ENCODE measurements at regions not wholly inside any gene's neighbourhood (a gene's known extent, or its start where the extent isn't known, plus 50 kb on each side); places are given as distances from the start of the nearest gene placed in this dataset.

- no peaks in the 10 kb centered on the region for H3K27me3 Mint-ChIP-seq (ENCODE audit: low read depth in 3 of 3)
- intact Hi-C loops (cut with micrococcal nuclease): no loop called here
- TF ChIP-seq CTCF (IDR thresholded peaks at IDR 0.05): no peak
- Histone ChIP-seq H3K9ac (ENCODE audit: insufficient read depth, low read length, poor library complexity, severe bottlenecking) (no peak overlapping the region), H3K79me2 (ENCODE audit: insufficient read depth, low read length) (no peaks in the 10 kb centered on the region), H3K36me3 (replicated peaks in 1 of 2; ENCODE audit: control insufficient read depth in 1 of 2, insufficient read depth in 2 of 2, low read length in 2 of 2) (no peaks in the 10 kb centered on the region), H3K9me3 (replicated peaks in 1 of 2; ENCODE audit: control insufficient read depth in 1 of 2, insufficient read depth in 1 of 2, low read length in 2 of 2) (no peaks in the 10 kb centered on the region), H3K4me3 (replicated peaks in 1 of 3; ENCODE audit: low read depth in 2 of 3, low read length in 3 of 3) (no peak overlapping the region), H2AFZ (ENCODE audit: insufficient read depth, low read depth, low read length, poor library complexity, severe bottlenecking) (no peak overlapping the region), H3K4me1 (ENCODE audit: control insufficient read depth in 1 of 2, insufficient read depth in 2 of 2, low read length in 2 of 2) (no peaks in the 10 kb centered on the region), H4K20me1 (ENCODE audit: insufficient read depth, low read length) (no peaks in the 10 kb centered on the region), H3K27ac (ENCODE audit: low read depth in 1 of 2, low read length in 2 of 2) (no peak overlapping the region), H3K27me3 (ENCODE audit: control insufficient read depth in 2 of 2, insufficient read depth in 2 of 2, low read length in 2 of 2) (no peaks in the 10 kb centered on the region), H3K4me2 (replicated peaks; ENCODE audit: extremely low read depth, low read length, poor library complexity, severe bottlenecking) (no peak overlapping the region)
- no peak overlapping the region for H3K4me3 Mint-ChIP-seq
- H3K9me3 Mint-ChIP-seq: peaks cover 0 to 8% (median 2%) of the 10 kb centered on the region in 7 donors
- H3K4me1 Mint-ChIP-seq: no peaks in the 10 kb centered on the region
- H3K27ac Mint-ChIP-seq: no peak overlapping the region
- no peaks in the 10 kb centered on the region for H3K36me3 Mint-ChIP-seq
- DNase-seq: no peak
Measured at GRCh38 chr2:192888109-192888508, 693.4 kb upstream of the TMEFF2 start.

GRCh38 chr2:192887337-192887736 is 692.6 kb upstream of the TMEFF2 start:
- no peaks in the 10 kb centered on the region for H3K27me3 ChIP-seq (ENCODE audit: control insufficient read depth in 2 of 2, insufficient read depth in 2 of 2, low read length in 2 of 2)
- Mint-ChIP-seq H3K4me1 (no peaks in the 10 kb centered on the region), H3K27me3 (ENCODE audit: low read depth in 3 of 3) (no peaks in the 10 kb centered on the region), H3K36me3 (no peaks in the 10 kb centered on the region), H3K9me3 (peaks cover 0 to 8% (median 0%) of the 10 kb centered on the region in 7 donors), H3K27ac (no peak overlapping the region), H3K4me3 (no peak overlapping the region)
- no peaks in the 10 kb centered on the region for H3K4me1 ChIP-seq (ENCODE audit: control insufficient read depth in 1 of 2, insufficient read depth in 2 of 2, low read length in 2 of 2)
- WGBS (ENCODE audit: insufficient coverage): no CpG with 5 or more reads among the region's 1 CpG
- no peak overlapping the region for H3K4me2 ChIP-seq (replicated peaks; ENCODE audit: extremely low read depth, low read length, poor library complexity, severe bottlenecking)
- no peak for TF ChIP-seq CTCF (IDR thresholded peaks at IDR 0.05)
- H3K79me2 ChIP-seq (ENCODE audit: insufficient read depth, low read length): no peaks in the 10 kb centered on the region
- H3K36me3 ChIP-seq (replicated peaks in 1 of 2; ENCODE audit: control insufficient read depth in 1 of 2, insufficient read depth in 2 of 2, low read length in 2 of 2): no peaks in the 10 kb centered on the region
- no peak overlapping the region for H3K27ac ChIP-seq (ENCODE audit: low read depth in 1 of 2, low read length in 2 of 2)
- intact Hi-C loops (cut with micrococcal nuclease): no loop called here
- no peak for DNase-seq
- no peaks in the 10 kb centered on the region for H3K9me3 ChIP-seq (replicated peaks in 1 of 2; ENCODE audit: control insufficient read depth in 1 of 2, insufficient read depth in 1 of 2, low read length in 2 of 2)
- no peaks in the 10 kb centered on the region for H4K20me1 ChIP-seq (ENCODE audit: insufficient read depth, low read length)
- no peak overlapping the region for H2AFZ ChIP-seq (ENCODE audit: insufficient read depth, low read depth, low read length, poor library complexity, severe bottlenecking)
- H3K4me3 ChIP-seq (replicated peaks in 1 of 3; ENCODE audit: low read depth in 2 of 3, low read length in 3 of 3): no peak overlapping the region
- H3K9ac ChIP-seq (ENCODE audit: insufficient read depth, low read length, poor library complexity, severe bottlenecking): no peak overlapping the region

Measured in CD14-positive monocyte (primary cell).